ENCODE measurements at regions not wholly inside any gene's neighbourhood (a gene's known extent, or its start where the extent isn't known, plus 50 kb on each side); places are given as distances from the start of the nearest gene placed in this dataset.

- Histone ChIP-seq H3K27ac (ENCODE audit: low read depth, low read length) (no peak overlapping the region), H3K9me3 (ENCODE audit: control insufficient read depth, insufficient read depth, low read length) (peaks cover 5% of the 10 kb centered on the region; the same call in 1 of the 2 replicates), H3K36me3 (ENCODE audit: control insufficient read depth, low read length) (no peaks in the 10 kb centered on the region), H3K4me3 (ENCODE audit: low read length) (no peak overlapping the region), H3K79me2 (ENCODE audit: control insufficient read depth, low read length) (no peaks in the 10 kb centered on the region), H3K4me2 (ENCODE audit: low read length) (no peak overlapping the region), H3K9me2 (replicated peaks; ENCODE audit: control insufficient read depth, low read length) (no peaks in the 10 kb centered on the region), H3F3A (ENCODE audit: control insufficient read depth, insufficient read depth) (no peaks in the 10 kb centered on the region), H3K27me3 (ENCODE audit: control insufficient read depth, low read length) (no peaks in the 10 kb centered on the region), H4K20me1 (ENCODE audit: control insufficient read depth, insufficient read depth, low read depth, low read length) (no peaks in the 10 kb centered on the region), H3K4me1 (ENCODE audit: control insufficient read depth, low read length) (no peaks in the 10 kb centered on the region)
- no peak for TF ChIP-seq EZH2phosphoT487 (IDR thresholded peaks at IDR 0.05; ENCODE audit: borderline replicate concordance, low read length)
- TF ChIP-seq CTCF (IDR thresholded peaks at IDR 0.05; ENCODE audit: low read depth, low read length, poor library complexity, severe bottlenecking), result no peak
These were observed 1227.5 kb upstream of the CDH9 start for GRCh38 chr5:28265877-28266276.

- Histone ChIP-seq H3K79me2 (ENCODE audit: control insufficient read depth, low read length) (no peaks in the 10 kb centered on the region), H3K27me3 (ENCODE audit: control insufficient read depth, low read length) (no peaks in the 10 kb centered on the region), H3K36me3 (ENCODE audit: control insufficient read depth, low read length) (no peaks in the 10 kb centered on the region), H3K4me3 (ENCODE audit: low read length) (no peak overlapping the region), H3K9me3 (ENCODE audit: control insufficient read depth, insufficient read depth, low read length) (no peaks in the 10 kb centered on the region), H3K9me2 (replicated peaks; ENCODE audit: control insufficient read depth, low read length) (no peaks in the 10 kb centered on the region), H3K4me2 (ENCODE audit: low read length) (no peak overlapping the region), H4K20me1 (ENCODE audit: control insufficient read depth, insufficient read depth, low read depth, low read length) (no peaks in the 10 kb centered on the region), H3F3A (ENCODE audit: control insufficient read depth, insufficient read depth) (no peaks in the 10 kb centered on the region), H3K27ac (ENCODE audit: low read depth, low read length) (no peak overlapping the region), H3K4me1 (ENCODE audit: control insufficient read depth, low read length) (no peaks in the 10 kb centered on the region)
- no peak for TF ChIP-seq CTCF (IDR thresholded peaks at IDR 0.05; ENCODE audit: low read depth, low read length, poor library complexity, severe bottlenecking)
- no peak for TF ChIP-seq EZH2phosphoT487 (IDR thresholded peaks at IDR 0.05; ENCODE audit: borderline replicate concordance, low read length)
These were observed 1216.5 kb upstream of the CDH9 start for GRCh38 chr5:28254846-28255245.

DNA sequence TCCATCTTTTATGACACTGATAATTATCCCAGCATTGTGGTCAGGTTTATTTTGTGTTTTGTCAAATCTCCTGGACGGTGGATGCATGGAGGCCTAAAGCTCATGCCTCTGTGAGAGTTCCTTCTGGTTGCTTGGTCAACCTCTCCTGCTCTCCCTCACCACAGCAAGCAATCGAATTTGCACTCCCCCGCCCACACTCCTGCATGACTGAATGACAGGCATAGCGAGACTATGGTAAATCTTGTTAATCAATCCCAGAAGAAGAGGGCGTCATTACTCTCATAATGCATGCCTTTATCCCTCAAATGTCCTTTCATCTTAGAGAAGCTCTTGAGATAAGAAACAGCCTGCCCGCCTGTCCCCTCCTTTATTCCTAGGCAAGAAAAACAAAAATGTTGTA lies 1215.0 kb upstream of the CDH9 start:
- no peaks in the 10 kb centered on the region for H3F3A ChIP-seq (ENCODE audit: control insufficient read depth, insufficient read depth)
- H4K20me1 ChIP-seq (ENCODE audit: control insufficient read depth, insufficient read depth, low read depth, low read length), result no peaks in the 10 kb centered on the region
- no peaks in the 10 kb centered on the region for H3K27me3 ChIP-seq (ENCODE audit: control insufficient read depth, low read length)
- H3K4me3 ChIP-seq (ENCODE audit: low read length), result no peak overlapping the region
- H3K36me3 ChIP-seq (ENCODE audit: control insufficient read depth, low read length), result no peaks in the 10 kb centered on the region
- no peaks in the 10 kb centered on the region for H3K4me1 ChIP-seq (ENCODE audit: control insufficient read depth, low read length)
- H3K4me2 ChIP-seq (ENCODE audit: low read length), result no peak overlapping the region
- H3K79me2 ChIP-seq (ENCODE audit: control insufficient read depth, low read length), result no peaks in the 10 kb centered on the region
- no peaks in the 10 kb centered on the region for H3K9me2 ChIP-seq (replicated peaks; ENCODE audit: control insufficient read depth, low read length)
- H3K9me3 ChIP-seq (ENCODE audit: control insufficient read depth, insufficient read depth, low read length), result peaks cover 4% of the 10 kb centered on the region; the same call in 1 of the 2 replicates
- TF ChIP-seq EZH2phosphoT487 (IDR thresholded peaks at IDR 0.05; ENCODE audit: borderline replicate concordance, low read length) (no peak), CTCF (IDR thresholded peaks at IDR 0.05; ENCODE audit: low read depth, low read length, poor library complexity, severe bottlenecking) (no peak)
- H3K27ac ChIP-seq (ENCODE audit: low read depth, low read length), result no peak overlapping the region
